ENCODE measurements at regions not wholly inside any gene's neighbourhood (a gene's known extent, or its start where the extent isn't known, plus 50 kb on each side); places are given as distances from the start of the nearest gene placed in this dataset.

DNA sequence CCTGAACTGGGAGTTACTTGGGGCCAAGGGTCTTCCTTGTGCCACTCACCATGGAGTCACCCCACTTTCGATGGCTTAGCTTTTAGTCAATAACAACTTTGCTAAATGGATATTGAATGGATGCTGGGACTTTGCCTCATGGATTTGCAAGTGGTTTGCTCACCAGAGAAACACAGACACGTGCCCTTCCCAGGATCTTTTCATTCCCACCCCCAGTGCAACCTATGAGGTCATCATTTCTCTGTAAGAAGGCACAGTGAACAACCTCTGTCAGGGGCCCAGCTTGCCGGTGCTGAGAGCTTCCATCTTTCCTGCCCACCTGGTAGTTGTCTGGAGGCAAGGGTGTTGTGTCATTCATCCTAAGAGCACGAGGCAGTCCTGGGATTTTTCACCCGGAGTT, 256.8 kb upstream of the PMEPA1 start:
- Histone ChIP-seq H3K36me3 (ENCODE audit: control insufficient read depth in 3 of 3, insufficient read depth in 2 of 3, low read depth in 1 of 3, low read length in 3 of 3) (no peaks in the 10 kb centered on the region), H3K9me3 (ENCODE audit: control insufficient read depth in 2 of 2, insufficient read depth in 1 of 2, low read depth in 1 of 2, low read length in 1 of 2) (no peaks in the 10 kb centered on the region), H3K4me3 (ENCODE audit: low read depth in 1 of 3, low read length in 3 of 3) (no peak overlapping the region), H3K27ac (ENCODE audit: low read depth in 1 of 3, low read length in 2 of 3) (no peak overlapping the region), H3K27me3 (ENCODE audit: control insufficient read depth in 3 of 3, insufficient read depth in 3 of 3, low read length in 3 of 3) (peaks cover 0 to 3% (median 0%) of the 10 kb centered on the region in 3 donors), H3K4me1 (ENCODE audit: control insufficient read depth in 3 of 3, insufficient read depth in 2 of 3, low read depth in 1 of 3, low read length in 2 of 3) (no peaks in the 10 kb centered on the region)
- FAIRE-seq, result no peak
- WGBS, 3 donors, result 43 to 71% (median 52%) methylated on average over 5 of the region's 5 CpGs
- DNase-seq, result no peak

- no peak for DNase-seq
- H3K4me1 ChIP-seq (ENCODE audit: control insufficient read depth in 3 of 3, insufficient read depth in 2 of 3, low read depth in 1 of 3, low read length in 2 of 3), result no peaks in the 10 kb centered on the region
- peaks cover 0 to 3% (median 0%) of the 10 kb centered on the region in 3 donors for H3K27me3 ChIP-seq (ENCODE audit: control insufficient read depth in 3 of 3, insufficient read depth in 3 of 3, low read length in 3 of 3)
- no peaks in the 10 kb centered on the region for H3K36me3 ChIP-seq (ENCODE audit: control insufficient read depth in 3 of 3, insufficient read depth in 2 of 3, low read depth in 1 of 3, low read length in 3 of 3)
- FAIRE-seq, result no peak
- no peaks in the 10 kb centered on the region for H3K9me3 ChIP-seq (ENCODE audit: control insufficient read depth in 2 of 2, insufficient read depth in 1 of 2, low read depth in 1 of 2, low read length in 1 of 2)
- no peak overlapping the region for H3K4me3 ChIP-seq (ENCODE audit: low read depth in 1 of 3, low read length in 3 of 3)
- no peak overlapping the region for H3K27ac ChIP-seq (ENCODE audit: low read depth in 1 of 3, low read length in 2 of 3)
- WGBS, 3 donors, result 67 to 84% (median 77%) methylated on average over 11 of the region's 11 CpGs
Measured at GRCh38 chr20:57965441-57965840, 255.6 kb upstream of the PMEPA1 start.

GRCh38 chr20:57964011-57964862, 254.4 kb upstream of the PMEPA1 start:
- H3K27me3 ChIP-seq (ENCODE audit: control insufficient read depth in 3 of 3, insufficient read depth in 3 of 3, low read length in 3 of 3), result peaks cover 0 to 3% (median 0%) of the 10 kb centered on the region in 3 donors
- DNase-seq (no peak), FAIRE-seq (no peak)
- peaks cover 0 to 1% (median 0%) of the 10 kb centered on the region in 3 donors for H3K4me1 ChIP-seq (ENCODE audit: control insufficient read depth in 3 of 3, insufficient read depth in 2 of 3, low read depth in 1 of 3, low read length in 2 of 3)
- H3K27ac ChIP-seq (ENCODE audit: low read depth in 1 of 3, low read length in 2 of 3), result no peak overlapping the region
- H3K36me3 ChIP-seq (ENCODE audit: control insufficient read depth in 3 of 3, insufficient read depth in 2 of 3, low read depth in 1 of 3, low read length in 3 of 3), result no peaks in the 10 kb centered on the region
- 74 to 88% (median 82%) methylated on average over 15 of the region's 15 CpGs for WGBS, 3 donors
- H3K9me3 ChIP-seq (ENCODE audit: control insufficient read depth in 2 of 2, insufficient read depth in 1 of 2, low read depth in 1 of 2, low read length in 1 of 2), result no peaks in the 10 kb centered on the region
- no peak overlapping the region for H3K4me3 ChIP-seq (ENCODE audit: low read depth in 1 of 3, low read length in 3 of 3)

- Histone ChIP-seq H3K27me3 (ENCODE audit: control insufficient read depth in 3 of 3, insufficient read depth in 3 of 3, low read length in 3 of 3) (no peaks in the 10 kb centered on the region), H3K9me3 (ENCODE audit: control insufficient read depth in 2 of 2, insufficient read depth in 1 of 2, low read depth in 1 of 2, low read length in 1 of 2) (peaks cover 0 to 1% of the 10 kb centered on the region in 2 donors), H3K4me1 (ENCODE audit: control insufficient read depth in 3 of 3, insufficient read depth in 2 of 3, low read depth in 1 of 3, low read length in 2 of 3) (peaks cover 0 to 26% (median 0%) of the 10 kb centered on the region in 3 donors), H3K4me3 (ENCODE audit: low read depth in 1 of 3, low read length in 3 of 3) (no peak overlapping the region), H3K36me3 (ENCODE audit: control insufficient read depth in 3 of 3, insufficient read depth in 2 of 3, low read depth in 1 of 3, low read length in 3 of 3) (no peaks in the 10 kb centered on the region), H3K27ac (ENCODE audit: low read depth in 1 of 3, low read length in 2 of 3) (no peak overlapping the region)
- FAIRE-seq, result no peak
- no peak for DNase-seq
- WGBS, 3 donors, result 31 to 59% (median 38%) methylated on average over 19 of the region's 19 CpGs
Measured at GRCh38 chr20:57960803-57961575, 251.2 kb upstream of the PMEPA1 start.

- FAIRE-seq (no peak), DNase-seq (no peak)
- Histone ChIP-seq H3K4me1 (ENCODE audit: control insufficient read depth in 3 of 3, insufficient read depth in 2 of 3, low read depth in 1 of 3, low read length in 2 of 3) (peaks cover 0 to 26% (median 0%) of the 10 kb centered on the region in 3 donors), H3K4me3 (ENCODE audit: low read depth in 1 of 3, low read length in 3 of 3) (no peak overlapping the region), H3K27ac (ENCODE audit: low read depth in 1 of 3, low read length in 2 of 3) (no peak overlapping the region), H3K36me3 (ENCODE audit: control insufficient read depth in 3 of 3, insufficient read depth in 2 of 3, low read depth in 1 of 3, low read length in 3 of 3) (no peaks in the 10 kb centered on the region), H3K27me3 (ENCODE audit: control insufficient read depth in 3 of 3, insufficient read depth in 3 of 3, low read length in 3 of 3) (no peaks in the 10 kb centered on the region), H3K9me3 (ENCODE audit: control insufficient read depth in 2 of 2, insufficient read depth in 1 of 2, low read depth in 1 of 2, low read length in 1 of 2) (peaks cover 0 to 8% of the 10 kb centered on the region in 2 donors)
- 72 to 92% (median 84%) methylated on average over 4 of the region's 4 CpGs for WGBS, 3 donors
Measured at GRCh38 chr20:57959589-57959988, 249.8 kb upstream of the PMEPA1 start.

GRCh38 chr20:57959018-57959417, 249.2 kb upstream of the PMEPA1 start:
- no peak overlapping the region for H3K27ac ChIP-seq (ENCODE audit: low read depth in 1 of 3, low read length in 2 of 3)
- no peaks in the 10 kb centered on the region for H3K36me3 ChIP-seq (ENCODE audit: control insufficient read depth in 3 of 3, insufficient read depth in 2 of 3, low read depth in 1 of 3, low read length in 3 of 3)
- DNase-seq, result no peak
- no peaks in the 10 kb centered on the region for H3K27me3 ChIP-seq (ENCODE audit: control insufficient read depth in 3 of 3, insufficient read depth in 3 of 3, low read length in 3 of 3)
- H3K4me3 ChIP-seq (ENCODE audit: low read depth in 1 of 3, low read length in 3 of 3), result no peak overlapping the region
- peaks cover 0 to 13% of the 10 kb centered on the region in 2 donors for H3K9me3 ChIP-seq (ENCODE audit: control insufficient read depth in 2 of 2, insufficient read depth in 1 of 2, low read depth in 1 of 2, low read length in 1 of 2)
- peaks cover 0 to 26% (median 0%) of the 10 kb centered on the region in 3 donors for H3K4me1 ChIP-seq (ENCODE audit: control insufficient read depth in 3 of 3, insufficient read depth in 2 of 3, low read depth in 1 of 3, low read length in 2 of 3)
- 25 to 77% (median 45%) methylated on average over 12 of the region's 12 CpGs for WGBS, 3 donors
- no peak for FAIRE-seq

- Histone ChIP-seq H3K9me3 (ENCODE audit: control insufficient read depth in 2 of 2, insufficient read depth in 1 of 2, low read depth in 1 of 2, low read length in 1 of 2) (peaks cover 0 to 15% of the 10 kb centered on the region in 2 donors), H3K4me3 (ENCODE audit: low read depth in 1 of 3, low read length in 3 of 3) (no peak overlapping the region), H3K4me1 (ENCODE audit: control insufficient read depth in 3 of 3, insufficient read depth in 2 of 3, low read depth in 1 of 3, low read length in 2 of 3) (peaks cover 0 to 26% (median 0%) of the 10 kb centered on the region in 3 donors), H3K36me3 (ENCODE audit: control insufficient read depth in 3 of 3, insufficient read depth in 2 of 3, low read depth in 1 of 3, low read length in 3 of 3) (no peaks in the 10 kb centered on the region), H3K27ac (ENCODE audit: low read depth in 1 of 3, low read length in 2 of 3) (peak overlapping the region in 1 of 3 donors; percentile 55), H3K27me3 (ENCODE audit: control insufficient read depth in 3 of 3, insufficient read depth in 3 of 3, low read length in 3 of 3) (no peaks in the 10 kb centered on the region)
- FAIRE-seq, result no peak
- 31 to 54% (median 34%) methylated on average over 3 of the region's 3 CpGs for WGBS, 3 donors
- no peak for DNase-seq
Measured at GRCh38 chr20:57958050-57958420, 248.2 kb upstream of the PMEPA1 start.

DNA sequence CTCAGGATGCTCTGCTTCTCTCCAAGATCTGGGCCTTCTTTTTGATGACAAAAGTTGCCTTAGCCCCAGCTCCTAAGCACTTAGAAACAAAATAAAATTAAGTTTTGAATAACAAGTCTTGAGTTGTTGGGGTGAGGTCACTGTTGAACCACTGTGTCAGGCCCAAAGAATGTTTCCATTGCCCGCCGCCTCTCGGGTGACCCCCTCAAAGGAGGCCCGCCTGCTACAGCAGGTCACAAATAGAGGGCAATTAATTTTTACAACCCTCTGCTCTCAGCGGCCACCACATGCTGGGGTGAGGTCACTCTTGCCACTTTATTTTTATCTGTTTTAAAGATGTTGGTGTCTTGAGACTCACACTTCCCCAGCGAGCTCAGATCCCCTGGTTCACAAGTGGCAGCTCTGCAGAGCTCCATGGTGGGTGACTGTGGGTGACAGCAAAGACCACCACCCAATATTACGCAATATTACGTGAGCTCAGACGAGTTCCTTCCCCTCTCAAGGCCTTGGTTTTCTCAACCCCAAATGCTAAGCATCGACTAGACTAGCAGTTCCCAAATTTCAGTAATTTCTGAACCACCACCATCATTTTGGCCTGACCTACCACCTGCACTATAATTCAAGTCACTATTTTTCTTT, 247.7 kb upstream of the PMEPA1 start:
- DNase-seq (peak; percentile 23 to 88), FAIRE-seq (no peak)
- H3K27me3 ChIP-seq (ENCODE audit: control insufficient read depth in 3 of 3, insufficient read depth in 3 of 3, low read length in 3 of 3), result no peaks in the 10 kb centered on the region
- 23 to 60% (median 46%) methylated on average over 10 of the region's 10 CpGs for WGBS, 3 donors
- H3K27ac ChIP-seq (ENCODE audit: low read depth in 1 of 3, low read length in 2 of 3), result peak overlapping the region in 1 of 3 donors; percentile 55
- peaks cover 0 to 26% (median 0%) of the 10 kb centered on the region in 3 donors for H3K4me1 ChIP-seq (ENCODE audit: control insufficient read depth in 3 of 3, insufficient read depth in 2 of 3, low read depth in 1 of 3, low read length in 2 of 3)
- no peaks in the 10 kb centered on the region for H3K36me3 ChIP-seq (ENCODE audit: control insufficient read depth in 3 of 3, insufficient read depth in 2 of 3, low read depth in 1 of 3, low read length in 3 of 3)
- peaks cover 0 to 15% of the 10 kb centered on the region in 2 donors for H3K9me3 ChIP-seq (ENCODE audit: control insufficient read depth in 2 of 2, insufficient read depth in 1 of 2, low read depth in 1 of 2, low read length in 1 of 2)
- no peak overlapping the region for H3K4me3 ChIP-seq (ENCODE audit: low read depth in 1 of 3, low read length in 3 of 3)

Measured in small intestine (tissue), 7 donors.